ENCODE measurements at regions not wholly inside any gene's neighbourhood (a gene's known extent, or its start where the extent isn't known, plus 50 kb on each side); places are given as distances from the start of the nearest gene placed in this dataset.

GRCh38 chr6:82419859-82420258 is 56.2 kb downstream of the TPBG start:
- TF ChIP-seq MAX (IDR thresholded peaks at IDR 0.05) (no peak), TCF12 (IDR thresholded peaks at IDR 0.05; ENCODE audit: low read depth) (no peak), EP300 (IDR thresholded peaks at IDR 0.05; ENCODE audit: borderline replicate concordance) (no peak), RAD21 (IDR thresholded peaks at IDR 0.05; ENCODE audit: low read depth) (no peak), TAF1 (IDR thresholded peaks at IDR 0.05; ENCODE audit: low read depth) (no peak), FOXM1 (IDR thresholded peaks at IDR 0.05; ENCODE audit: borderline replicate concordance, low read depth) (no peak)
- TF ChIP-seq, protein P1, sequence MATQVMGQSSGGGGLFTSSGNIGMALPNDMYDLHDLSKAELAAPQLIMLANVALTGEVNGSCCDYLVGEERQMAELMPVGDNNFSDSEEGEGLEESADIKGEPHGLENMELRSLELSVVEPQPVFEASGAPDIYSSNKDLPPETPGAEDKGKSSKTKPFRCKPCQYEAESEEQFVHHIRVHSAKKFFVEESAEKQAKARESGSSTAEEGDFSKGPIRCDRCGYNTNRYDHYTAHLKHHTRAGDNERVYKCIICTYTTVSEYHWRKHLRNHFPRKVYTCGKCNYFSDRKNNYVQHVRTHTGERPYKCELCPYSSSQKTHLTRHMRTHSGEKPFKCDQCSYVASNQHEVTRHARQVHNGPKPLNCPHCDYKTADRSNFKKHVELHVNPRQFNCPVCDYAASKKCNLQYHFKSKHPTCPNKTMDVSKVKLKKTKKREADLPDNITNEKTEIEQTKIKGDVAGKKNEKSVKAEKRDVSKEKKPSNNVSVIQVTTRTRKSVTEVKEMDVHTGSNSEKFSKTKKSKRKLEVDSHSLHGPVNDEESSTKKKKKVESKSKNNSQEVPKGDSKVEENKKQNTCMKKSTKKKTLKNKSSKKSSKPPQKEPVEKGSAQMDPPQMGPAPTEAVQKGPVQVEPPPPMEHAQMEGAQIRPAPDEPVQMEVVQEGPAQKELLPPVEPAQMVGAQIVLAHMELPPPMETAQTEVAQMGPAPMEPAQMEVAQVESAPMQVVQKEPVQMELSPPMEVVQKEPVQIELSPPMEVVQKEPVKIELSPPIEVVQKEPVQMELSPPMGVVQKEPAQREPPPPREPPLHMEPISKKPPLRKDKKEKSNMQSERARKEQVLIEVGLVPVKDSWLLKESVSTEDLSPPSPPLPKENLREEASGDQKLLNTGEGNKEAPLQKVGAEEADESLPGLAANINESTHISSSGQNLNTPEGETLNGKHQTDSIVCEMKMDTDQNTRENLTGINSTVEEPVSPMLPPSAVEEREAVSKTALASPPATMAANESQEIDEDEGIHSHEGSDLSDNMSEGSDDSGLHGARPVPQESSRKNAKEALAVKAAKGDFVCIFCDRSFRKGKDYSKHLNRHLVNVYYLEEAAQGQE (IDR thresholded peaks at IDR 0.05; ENCODE audit: low read depth), result no peak
